KG1 (cell line): ENCODE measurements at regions not wholly inside any gene's neighbourhood (a gene's known extent, or its start where the extent isn't known, plus 50 kb on each side); places are given as distances from the start of the nearest gene placed in this dataset.

Experiments used
- DNase-seq: peaks from one replicate; lab custom pipeline; 2025; lab: John Stamatoyannopoulos, UW

DNA sequence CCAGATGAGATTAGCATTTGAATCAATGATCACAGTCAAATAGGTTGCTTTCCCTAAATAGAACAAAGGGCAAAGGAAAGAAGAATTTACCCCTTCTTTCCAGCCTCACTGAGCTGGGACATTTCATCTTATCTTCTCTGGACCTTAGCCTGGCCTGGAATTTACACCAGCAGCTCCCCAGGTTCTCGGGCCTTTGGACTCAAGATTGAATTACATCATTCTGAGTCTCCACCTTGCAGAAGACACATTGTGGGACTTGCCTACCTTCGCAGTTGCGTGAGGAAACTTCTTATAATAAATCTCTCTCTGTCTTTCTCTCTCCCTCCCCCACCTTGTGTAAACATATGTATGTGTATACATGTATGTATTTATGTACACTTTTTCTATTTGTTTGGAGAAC lies 732.4 kb downstream of the IPMK start:
- no peak for DNase-seq

DNA sequence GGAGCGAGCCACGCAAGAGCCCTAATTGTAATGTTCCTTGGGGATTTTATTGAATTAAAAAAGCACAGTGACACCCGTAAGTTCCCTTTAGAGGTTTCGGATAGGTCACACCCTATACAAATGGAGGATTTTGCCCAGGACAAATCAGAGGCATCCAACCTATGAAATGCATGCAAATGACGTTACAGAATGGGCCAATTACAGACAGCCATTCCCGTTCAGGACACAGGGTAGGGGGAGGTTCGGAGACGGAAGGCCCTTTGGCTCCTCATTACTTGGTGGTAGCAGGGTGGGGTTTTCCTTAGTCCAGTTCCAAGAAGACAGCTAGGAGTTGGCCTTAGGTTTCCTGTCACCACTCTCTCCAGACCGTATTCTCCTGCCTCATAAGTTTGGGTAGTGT lies 754.1 kb downstream of the IPMK start:
- DNase-seq, result no peak

DNA sequence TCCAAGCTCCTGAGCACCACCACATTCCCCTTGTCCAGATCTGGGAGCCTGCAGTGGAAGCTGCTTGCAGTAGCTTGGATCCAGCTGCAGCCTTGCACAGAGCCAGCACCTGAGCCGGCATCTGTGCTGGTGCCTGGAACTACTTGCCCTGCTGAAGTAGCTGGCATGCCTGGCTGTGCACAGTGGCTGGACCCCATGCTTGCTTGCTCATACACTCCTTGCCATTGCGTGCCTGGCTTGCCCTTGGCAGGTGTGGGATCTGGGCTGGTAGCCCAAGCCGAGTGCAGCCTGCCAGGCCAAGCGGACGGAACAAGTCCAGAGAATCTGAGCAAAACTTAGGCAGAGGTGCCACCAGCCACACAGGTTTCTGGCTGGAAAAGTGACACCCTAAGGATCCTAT lies 759.9 kb downstream of the IPMK start:
- DNase-seq, result no peak

DNA sequence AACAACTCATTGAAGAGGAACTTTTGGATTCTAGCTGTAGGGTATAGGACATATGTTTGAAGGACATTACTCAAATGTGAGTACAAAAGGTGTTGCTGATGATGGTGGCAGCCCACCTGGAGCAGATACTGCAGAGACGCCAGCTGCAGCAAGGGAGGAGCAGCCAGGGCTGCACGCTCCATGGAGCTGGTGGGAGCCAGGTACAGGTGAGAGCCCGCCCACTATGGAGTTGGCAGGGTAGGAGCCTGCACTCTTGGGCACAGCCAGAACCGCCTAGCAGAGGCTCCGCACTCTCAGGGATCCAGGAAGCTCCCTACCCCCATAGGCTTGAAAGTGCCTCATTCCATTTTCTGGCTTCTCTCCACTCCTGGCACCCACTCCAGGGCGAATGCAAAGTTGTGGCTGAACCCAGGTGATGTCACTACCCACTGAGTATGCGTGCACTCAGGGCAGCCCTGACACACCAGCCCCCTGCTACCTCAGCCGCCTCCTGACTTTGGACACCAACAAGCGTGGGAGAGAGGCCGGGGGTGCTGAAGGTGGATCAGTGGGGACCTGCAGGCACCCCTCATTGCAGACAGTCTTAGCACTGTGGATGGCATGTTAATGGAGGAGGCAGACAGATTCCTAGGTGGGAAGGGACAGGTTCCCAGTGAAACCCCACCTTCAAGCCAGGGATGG lies 761.1 kb downstream of the IPMK start:
- DNase-seq, result no peak

DNA sequence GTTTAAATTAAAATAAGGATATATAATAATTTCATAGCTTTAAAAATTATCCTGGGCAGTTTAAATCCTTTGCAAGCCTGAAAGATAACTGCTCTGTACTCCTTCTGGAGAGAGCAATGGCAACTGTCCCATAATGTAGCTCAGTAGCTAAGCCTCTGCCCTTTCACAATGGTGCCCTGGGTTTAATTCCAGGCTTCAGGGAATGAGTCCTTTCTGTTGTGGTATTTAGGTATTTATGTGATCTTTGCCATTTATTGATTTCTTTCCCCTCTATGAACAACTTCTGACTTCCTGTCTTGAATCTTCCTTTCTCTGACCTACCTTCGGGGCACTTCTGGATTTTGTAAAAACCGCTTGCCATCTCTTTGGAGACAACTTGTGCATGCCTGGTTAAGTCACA lies 773.2 kb downstream of the IPMK start:
- DNase-seq, result no peak

DNA sequence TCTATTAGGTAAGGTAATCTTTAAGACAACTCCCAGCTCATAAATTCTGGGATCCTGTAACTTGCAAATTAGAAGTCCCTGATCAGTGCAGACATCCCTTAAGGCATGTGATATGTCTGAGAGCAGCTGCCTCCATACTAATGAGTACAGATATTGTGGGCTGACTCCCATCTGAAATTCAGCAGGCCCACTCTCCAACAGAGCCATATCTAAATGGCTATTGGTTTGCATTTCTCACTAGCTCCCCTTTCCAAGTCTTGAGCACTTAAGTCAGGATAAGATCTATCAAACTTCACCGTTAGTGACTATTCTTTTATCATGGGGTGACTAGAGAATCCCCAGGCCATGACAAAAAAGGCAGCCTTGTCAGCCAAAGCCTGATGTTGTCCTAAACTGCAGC lies 785.4 kb downstream of the IPMK start:
- DNase-seq, result no peak

DNA sequence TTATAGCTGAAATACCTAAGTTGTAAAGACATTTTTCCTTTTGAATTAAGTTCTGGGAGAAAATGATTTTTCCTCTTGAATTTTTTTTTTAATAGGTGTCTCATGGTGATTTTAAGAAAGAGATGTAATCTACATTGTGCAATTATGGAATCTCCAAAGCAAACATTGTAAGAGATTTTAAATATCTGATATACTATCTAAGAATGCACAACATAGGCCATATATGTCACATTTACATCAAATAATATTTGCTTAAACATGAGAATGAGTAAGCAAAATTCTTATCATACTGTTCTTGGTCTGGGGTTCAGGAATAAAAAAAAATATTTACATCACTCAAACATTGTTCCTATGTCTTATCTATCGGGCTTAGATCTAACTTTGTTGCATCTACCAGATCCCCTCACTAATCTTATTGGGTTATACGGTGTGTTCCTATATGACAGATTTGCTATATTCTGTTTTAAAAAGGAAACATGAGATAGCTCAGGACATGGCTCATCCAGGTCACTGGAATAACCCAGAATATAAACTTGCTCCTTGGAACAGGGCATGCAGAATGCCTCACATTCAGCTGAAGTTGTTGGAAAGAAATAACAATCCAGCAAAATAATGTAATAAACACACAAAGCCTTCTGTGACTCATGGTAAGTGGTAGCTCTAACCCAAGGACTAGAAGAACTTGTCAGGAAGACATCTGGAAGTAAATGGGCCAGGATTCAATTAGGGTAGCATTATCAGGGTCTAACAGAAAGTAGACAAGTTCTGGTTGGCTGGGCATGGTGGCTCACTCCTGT lies 794.7 kb downstream of the IPMK start:
- DNase-seq, result no peak

DNA sequence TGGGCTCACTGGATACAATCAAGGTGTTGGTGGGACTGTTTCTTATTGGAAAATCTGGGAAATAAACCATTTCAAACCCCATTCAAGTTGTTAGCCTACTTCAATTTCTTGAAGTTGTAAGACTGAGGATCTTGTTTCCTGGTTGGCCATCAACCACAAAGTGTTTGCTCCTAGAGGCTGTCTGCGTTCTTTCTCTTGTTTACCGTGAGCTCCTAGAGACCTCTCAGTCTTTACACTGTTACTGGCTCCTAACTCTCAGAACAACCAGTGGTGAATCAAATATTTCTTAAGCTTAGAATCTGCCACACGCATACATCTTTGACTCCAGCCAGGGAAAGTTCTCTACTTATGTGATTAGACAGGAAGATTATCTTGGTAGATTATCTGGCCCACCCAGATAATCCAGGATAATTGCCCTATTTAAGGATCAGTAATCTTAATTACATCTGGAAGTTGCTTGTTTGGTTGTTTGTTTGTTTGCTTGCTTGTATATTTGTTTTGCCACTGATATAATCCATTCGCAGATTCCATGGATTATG lies 798.7 kb downstream of the IPMK start:
- DNase-seq, result no peak

DNA sequence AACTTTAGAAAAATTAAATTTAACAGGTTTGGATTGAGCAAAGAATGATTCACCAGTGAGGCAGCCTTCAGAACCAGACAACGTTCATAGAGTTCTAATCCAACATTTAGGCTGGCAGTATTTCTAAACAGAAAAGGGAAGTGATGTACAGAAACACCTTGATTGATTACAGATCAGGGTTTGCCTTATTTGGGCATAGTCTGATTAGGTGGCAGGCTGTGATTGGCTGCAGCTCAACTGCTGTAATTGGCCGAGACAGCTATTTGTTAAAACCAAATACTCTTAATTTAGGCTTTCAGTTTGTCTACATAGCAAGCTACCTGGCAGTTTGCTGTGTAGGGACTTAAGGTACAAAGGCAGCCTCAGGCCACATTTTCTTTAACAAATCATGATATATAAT lies 802.5 kb downstream of the IPMK start:
- no peak for DNase-seq

DNA sequence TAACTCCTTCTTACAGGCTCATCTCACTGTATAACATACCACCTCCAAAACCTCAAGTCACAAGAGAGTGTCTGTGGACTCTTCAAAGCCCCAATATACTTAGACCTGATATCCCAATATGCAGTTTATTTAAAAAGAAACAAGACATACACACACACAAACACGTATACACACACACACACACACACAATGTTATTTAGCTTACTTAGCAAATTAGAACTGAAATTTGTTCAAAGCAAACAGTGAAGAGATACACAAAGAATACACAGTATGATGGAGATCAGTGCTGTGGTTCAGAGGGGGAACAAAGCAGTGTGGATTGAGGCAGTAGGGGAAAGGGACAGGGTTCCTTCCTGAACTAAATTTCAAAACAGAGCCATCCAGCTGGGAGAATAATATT lies 807.2 kb downstream of the IPMK start:
- no peak for DNase-seq

DNA sequence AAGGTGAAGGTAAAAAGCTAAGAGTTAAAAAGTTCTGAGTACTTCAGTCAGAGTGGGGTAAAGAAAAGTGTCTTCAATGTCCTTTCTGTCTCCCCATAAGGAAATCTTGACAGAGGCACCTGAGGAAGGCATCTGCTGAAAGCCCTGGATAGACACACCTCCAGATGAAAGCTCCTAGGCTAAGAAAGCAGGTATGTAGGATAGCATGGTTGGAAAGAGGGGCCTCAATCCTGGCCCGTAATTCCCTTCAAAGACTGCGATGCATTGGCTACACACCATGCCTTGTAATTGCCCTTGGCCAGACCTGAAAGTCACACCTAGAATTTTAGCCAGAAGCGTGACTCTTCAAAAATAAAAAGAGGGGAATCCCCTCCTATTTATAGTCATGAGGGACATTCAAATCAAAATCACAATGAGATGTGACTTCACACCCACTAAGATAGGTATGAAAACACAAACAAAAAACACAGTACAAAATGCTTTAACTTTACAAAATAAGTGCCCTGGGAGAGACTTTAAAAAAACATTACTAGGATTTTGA lies 809.7 kb downstream of the IPMK start:
- DNase-seq, result no peak

DNA sequence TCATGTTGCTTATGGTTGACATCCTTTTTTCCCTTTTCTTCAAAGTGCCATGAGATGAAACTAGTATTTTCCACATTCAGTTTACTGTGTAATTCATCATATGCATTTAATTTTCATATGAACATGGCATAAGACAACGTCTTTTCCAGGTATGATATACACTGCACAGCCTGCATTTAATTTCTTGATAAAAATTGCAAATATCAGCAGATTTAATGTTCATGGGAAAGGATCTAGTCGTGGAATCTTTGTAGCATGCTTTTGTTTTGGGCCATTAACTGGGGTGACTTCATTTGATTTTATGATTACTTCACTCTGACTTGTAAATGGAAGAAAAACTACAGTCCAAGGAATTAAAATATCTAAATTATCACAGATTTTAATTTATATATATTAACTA lies 837.3 kb downstream of the IPMK start:
- no peak for DNase-seq

DNA sequence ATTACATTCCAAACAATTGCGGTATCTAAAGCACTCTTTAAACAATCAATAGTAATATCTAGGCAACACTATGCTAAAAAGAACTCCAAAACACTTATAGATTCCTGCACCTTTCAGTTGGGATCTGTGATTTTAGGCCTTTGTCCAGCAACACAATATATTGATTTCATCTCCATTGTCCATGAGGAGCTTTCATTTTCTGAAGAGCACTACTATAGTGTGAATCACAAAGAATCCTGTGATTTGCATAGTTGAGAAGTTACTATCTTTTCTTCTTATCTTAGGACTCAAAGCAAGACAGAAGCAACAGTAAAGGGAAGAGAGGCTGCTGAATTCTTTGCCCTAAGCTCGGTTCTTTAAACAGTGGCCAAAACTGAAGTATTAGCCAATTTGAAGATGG lies 846.8 kb downstream of the IPMK start:
- no peak for DNase-seq

DNA sequence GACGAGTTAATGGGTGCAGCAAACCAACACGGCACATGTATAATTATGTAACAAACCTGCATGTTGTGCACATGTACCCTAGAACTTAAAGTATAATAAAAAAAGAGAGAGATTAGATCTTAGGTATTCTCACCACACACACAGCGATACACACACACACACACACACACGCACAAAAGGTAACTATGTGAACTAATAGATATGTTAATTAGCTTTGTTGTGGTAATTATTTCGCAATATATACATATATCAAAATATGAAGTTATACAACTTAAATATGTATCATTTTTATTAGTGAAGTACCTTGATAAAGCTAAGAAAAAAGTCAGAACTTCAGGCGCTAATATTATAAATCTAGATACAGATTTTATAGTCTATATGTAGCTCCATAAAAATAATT lies 849.2 kb downstream of the IPMK start:
- DNase-seq, result no peak

DNA sequence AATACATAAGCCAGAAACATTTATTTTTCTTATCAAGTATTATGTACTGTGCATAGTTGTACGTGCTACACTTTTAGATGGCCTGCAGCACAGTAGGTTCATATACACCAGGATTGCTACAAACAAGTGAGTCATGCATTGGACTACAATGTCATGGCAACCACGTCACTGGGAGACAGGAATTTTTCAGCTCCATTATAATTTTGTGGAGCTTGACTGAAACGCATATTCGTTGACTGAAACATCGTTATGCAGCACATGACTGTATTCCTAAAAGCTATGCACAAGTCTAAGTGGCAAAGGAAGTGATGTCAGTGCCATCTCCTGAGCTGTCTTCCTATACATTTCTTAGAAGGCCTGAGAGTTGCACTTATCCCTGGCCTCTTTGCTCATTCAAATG lies 871.8 kb downstream of the IPMK start:
- DNase-seq, result no peak

DNA sequence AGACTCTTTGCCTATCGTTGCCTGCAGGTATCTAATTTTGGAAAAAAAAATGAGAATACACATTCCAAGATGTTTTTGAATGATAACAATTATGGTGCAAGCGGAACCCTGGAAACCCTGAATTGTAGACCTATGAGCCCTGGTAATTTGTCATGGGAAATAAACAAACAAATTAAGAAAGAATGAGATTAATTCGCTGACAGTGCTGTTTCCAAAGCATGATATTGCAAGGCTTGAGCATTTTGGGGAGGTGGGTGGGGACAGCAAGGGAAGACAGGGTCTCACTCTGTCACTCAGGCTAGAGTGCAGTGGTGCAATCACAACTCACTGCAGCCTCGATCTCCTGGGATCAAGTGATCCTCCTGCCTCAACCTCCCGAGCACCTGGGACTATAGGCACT lies 900.3 kb downstream of the IPMK start:
- no peak for DNase-seq

DNA sequence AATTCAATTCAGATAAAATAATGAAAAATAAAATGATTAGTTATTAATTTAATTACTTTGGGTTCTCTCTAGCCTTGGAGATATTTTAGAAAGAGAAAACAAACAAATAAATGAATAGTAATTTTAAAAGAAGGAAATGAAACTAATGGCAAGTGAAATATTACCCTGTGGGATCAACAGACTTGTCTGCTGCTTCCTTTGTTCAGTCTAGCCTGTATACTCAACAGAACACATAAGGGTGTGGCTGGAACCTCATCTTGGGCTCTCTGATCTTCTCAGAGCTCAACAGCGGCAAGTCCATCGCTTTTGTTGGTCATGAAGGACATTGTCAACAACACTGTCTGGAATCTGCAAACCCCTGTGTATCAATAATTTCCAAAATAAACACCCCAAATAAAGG lies 904.9 kb downstream of the IPMK start:
- no peak for DNase-seq

DNA sequence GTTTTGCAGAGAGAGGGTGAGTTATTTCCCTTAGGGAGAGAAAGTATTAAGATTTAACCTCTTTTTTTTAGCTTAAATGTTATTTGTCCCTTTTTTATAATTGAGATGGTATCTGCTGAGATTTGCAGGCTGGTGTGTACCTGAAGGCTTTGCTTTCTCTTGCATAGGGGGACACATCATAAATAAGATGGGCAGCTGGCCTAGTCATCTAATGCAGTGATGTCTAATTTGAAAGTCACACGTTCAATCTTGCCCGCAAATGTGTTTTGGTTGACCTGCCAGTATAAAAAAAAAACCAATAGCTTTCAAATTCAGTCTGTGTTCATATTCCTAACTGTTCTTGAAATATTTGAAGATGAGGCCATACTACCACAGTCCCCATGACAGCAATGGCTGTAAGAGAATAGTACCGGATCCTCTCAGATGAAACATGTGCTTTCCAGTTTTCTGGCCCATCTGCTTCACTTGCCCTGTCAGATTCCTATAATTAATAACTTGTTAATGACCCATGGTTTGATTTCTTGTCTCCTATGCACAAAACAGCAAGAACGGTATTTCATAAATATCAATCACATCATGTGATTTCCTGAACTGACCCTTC lies 914.2 kb downstream of the IPMK start:
- DNase-seq, result no peak

DNA sequence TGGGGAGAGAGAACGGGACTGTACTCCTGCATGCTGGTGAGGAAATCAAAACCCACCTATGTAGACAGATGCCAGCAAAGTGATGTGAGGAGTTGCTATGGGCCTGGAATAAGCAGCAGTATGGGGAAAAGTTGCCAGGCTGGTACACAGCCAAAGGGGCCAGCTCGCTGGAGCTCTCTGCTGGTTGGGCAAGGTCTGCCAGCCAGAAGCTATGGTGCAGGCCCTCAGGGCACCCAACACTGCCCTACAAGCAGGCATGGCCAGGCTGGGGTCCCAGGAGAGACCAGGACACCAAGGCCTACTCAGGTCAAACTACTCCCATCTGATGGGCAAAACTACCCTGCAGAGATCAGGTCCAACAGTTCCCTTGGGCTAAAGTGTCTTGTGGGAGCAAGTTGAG lies 916.6 kb downstream of the IPMK start:
- DNase-seq, result no peak

DNA sequence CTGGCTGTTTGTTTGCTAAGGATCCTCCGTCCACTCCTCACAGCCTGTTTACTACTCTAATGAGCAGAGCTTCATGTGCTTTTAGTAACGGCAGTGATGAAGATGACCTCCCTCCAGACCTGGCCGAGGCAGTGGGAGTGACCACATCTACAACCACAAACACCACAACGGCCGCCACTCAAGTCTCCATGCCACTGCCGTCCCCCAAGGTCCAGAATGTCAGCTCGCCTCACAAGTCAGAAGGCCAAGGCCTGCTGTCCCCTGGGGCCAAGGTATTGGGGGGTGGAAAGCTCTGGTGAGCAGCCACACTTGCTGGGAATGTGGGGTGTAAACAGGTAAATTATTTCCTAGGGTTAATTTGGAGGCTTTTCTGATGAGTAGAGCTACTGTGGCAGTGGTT lies 926.4 kb downstream of the IPMK start:
- DNase-seq, result no peak

DNA sequence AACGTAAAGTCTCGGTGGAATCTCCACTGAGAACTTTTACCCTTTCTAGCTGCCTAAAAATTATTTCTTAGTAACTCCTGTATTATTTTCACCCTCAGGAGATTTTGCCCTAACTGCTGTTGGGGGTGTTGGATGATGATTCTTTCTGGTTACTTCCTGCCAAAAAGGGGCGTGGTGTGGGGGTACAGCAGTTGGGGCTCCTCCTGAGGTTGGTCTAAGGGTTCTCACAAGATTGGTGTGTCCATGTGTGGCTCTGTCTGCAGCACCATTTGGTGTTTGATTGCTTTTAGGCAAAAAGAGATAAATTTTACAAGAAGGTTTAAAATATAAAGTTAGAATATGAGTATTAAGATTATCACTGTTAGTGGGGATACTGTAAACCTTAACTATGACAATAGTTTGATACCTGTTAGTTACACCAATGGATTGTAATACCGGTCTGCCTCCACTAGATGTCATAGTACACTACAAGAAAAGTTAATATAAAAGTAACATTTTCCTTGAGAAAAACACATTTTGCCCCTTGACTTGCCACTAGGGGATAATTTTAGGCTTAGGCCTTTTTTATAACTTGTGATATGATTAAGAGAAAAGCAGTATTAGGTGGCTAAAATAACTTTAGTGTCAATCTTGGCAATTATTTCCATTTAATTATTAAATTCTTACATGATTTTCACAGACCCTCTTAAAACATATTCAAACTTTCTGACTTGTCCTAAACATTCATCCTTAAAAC lies 928.7 kb downstream of the IPMK start:
- peak; percentile 20 for DNase-seq

DNA sequence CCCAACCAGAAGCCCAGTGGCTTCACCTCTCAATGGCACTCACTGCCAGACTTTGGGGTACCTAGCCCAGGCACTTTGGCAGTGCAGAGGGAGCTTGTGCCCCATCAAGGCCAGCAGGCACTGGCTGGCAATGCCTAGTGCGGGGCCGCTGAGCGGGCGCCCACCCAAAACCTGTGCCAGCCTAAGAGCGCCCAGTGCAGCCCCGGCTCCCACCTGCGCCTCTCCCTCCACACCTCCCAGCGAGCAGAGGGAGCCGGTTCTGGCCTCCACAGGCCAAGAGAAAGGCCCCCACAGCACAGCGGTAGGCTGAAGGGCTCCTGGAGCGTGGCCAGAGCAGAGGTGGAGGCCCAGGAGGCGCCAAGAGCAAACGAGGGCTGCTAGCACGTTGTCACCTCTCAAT lies 930.8 kb downstream of the IPMK start:
- DNase-seq, result no peak
